ENCODE measurements at regions not wholly inside any gene's neighbourhood (a gene's known extent, or its start where the extent isn't known, plus 50 kb on each side); places are given as distances from the start of the nearest gene placed in this dataset.
"Not testable (repeated sequence)": the region's sequence is repeated elsewhere in the genome, so short reads cannot be mapped to it uniquely, and the experiment has no call there.

DNA sequence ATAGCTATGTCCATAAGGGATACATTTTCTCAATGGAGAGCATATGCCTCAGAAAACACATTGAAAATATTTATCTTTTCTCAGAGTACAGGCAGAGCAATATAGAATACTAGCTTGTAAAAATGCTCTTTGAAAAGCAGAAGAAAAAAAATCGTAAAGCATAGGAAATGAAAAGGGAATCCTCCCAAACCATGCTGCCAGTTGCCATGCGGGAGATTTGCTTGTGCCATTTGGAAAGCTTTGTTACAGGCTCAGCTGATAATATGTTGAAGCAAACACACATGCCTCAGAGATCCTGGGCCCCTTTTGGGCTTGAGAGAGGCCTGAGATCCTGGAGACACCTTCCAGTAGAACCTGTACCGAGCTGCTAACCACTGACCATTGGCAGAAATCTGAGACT, 697.1 kb downstream of the BCL11A start:
- DNase-seq: no peak

DNA sequence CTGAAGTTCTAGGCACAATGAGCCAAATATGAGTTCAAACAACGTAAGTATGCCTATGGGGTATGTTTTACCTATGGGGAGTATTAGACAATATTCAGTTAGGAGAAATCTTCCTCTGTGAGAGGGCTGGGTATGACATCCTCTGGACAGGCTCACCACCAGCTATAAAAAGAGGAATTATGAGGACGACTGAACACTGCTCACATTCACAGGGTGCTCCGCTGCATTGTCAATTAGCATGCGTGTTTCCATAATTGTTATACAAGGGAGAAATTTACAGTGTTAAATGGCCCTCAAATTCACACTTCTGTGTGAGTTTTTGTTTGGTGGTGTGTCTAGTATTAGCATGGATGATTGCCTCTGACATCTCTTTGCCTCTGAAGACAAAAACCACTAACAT, 700.4 kb downstream of the BCL11A start:
- no peak for DNase-seq

DNA sequence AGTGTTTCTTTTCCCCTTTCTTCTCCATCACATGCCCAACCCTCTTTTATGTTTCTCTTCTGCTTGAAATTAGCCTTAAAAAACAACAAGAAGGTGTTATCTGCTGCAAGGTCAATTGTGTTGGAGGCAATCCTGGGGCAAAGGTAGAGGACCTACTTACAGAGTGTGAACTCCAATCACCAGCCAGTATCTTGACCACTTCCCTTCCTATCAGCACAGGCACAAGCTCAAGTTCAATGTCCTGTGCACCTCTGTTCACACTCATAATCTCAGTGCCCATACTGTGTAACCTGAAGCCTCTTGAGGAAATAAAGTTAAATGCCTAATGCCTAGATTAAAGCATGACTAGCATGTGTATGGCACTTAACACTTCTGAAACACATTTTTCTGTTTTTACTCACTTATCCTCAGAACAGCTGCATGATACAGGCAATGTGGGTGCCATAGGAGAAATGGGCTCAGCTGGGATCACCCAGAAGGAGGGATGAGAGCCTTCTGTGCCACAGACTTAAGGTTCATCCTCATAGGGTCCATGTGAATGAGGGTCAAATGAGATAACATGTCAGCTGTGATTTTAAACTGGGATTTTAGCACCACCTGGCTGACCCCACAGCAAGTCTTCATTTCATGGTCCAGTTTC, 701.5 kb downstream of the BCL11A start:
- DNase-seq: no peak

DNA sequence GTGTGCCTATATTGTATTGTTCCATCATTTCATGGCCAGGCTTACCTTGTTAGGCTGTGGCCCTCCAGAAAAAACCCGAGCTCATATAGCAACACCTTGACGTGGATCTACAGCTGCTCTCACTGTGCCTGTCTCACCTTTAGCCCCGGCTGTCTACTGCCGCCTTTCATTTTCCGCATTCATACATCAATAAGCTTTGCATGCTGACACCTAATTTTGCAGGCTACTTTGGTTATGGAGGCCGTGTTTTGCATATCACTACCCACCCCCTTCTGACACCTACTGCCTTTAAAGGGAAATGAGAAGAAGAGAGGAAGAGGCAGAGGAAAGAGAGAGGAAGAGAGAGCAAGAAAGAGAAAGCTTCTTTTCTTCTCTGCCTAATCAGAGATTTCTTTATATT, 702.9 kb downstream of the BCL11A start:
- DNase-seq: no peak

DNA sequence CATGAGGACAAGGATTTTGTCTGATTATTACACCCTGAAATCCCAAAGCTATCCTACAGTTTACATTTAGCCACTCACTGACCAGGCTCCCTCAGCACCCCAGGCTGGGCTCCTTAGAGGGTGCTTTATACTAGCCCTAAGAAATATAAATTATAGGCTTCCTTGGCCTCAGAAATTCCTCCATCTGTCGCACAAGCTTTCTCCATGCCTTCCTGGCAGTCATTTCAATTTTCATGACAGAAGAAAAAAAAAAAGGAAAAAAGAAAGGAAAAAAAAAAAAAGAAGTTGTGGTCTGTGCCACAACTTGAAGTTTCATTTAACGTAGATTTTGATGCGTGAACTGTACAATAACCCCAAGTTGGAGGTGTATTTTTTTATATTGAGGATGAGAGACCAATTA, 719.5 kb downstream of the BCL11A start:
- no peak for DNase-seq

DNA sequence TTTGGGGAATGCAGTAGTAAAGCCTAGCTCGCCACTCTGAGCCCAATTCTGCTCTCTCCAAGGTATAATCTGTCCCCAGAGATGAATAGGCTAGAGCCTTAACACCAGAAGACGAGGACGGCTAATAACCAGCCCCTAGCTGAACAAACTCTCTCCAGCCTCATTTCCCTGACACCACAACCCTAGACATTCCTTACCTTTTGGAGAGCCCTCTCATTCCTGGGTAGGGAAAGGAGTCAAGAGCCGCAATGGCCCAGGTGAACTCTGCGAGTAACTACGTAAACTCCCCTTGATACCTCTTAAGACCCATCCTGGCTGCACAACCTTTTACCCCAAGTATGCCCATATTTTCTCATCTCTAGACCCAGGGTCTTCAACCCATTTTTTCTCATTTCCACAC, 722.9 kb downstream of the BCL11A start:
- DNase-seq: no peak

DNA sequence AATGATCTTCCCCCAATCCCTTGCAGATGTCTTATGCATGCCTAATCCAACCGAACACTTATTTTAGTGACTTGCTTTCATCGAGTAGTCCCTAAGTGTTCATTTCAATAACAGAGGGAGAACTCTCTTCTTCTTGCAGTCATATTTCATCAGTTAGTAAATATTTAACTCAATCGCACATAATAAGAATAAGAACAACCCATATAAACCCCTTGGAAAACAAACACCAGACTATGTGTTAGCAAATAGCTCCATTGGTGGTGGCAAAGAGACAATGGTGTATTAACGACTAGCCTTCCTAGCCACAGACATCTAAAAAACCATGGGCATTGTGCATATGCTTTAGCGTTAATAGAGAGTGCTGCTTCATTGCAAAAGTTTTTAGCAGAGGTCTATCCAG, 725.8 kb downstream of the BCL11A start:
- no peak for DNase-seq

DNA sequence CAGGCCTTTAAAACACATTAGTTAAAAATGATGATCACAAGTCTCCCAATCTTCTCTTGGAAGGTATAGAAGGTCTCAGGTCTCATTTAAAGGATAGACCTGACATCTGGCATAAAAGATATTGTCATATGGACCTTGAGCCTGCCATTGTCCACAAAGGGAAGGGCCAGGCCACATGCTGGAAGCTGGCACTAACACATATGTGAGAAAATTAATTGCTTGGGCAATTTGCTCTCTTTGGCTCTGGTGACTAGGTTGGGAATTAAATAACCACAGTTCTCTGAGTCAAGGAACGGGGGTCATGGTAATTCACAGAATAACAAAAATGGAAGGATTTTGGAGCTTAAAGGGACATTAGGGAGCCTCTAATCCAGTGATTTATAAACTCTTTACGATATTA, 727.3 kb downstream of the BCL11A start:
- no peak for DNase-seq

DNA sequence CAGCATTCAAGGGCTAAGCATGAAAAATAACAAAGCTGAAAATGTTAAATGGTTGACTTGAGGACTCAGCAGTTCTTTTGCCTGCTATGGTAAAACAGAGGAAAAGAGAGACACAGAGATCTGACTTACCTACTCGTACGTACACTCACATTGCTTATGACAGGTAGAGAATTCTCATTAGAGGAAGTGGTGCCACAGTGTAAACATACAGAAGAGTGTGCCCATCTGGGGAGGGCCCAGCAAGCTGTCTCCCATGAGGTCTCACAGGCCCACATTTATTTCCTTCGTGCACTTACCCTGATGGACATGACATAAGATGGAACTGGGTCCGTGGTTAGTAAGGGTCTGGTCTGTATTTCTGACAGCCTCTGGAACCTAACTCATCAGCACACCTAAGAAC, 729.1 kb downstream of the BCL11A start:
- DNase-seq: no peak

DNA sequence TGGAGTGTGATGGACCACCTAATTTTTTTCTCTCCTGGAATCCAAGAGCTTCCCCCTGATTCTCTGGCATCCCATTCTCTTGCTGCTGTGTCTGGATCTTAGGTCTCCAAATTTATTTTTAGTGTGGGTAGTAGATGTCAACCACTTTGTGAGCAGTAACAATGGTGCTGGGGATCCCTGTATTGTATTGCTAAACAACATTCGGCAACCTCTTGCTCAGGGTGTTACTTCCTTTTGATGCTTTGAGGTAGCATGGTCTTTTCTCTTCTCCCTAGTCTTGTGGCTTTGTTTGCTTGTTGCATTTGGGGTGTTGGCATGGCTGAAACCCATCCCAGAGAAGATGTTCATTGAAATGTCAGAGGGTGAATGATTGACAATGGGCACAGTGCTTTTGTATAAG, 737.4 kb downstream of the BCL11A start:
- no peak for DNase-seq

DNA sequence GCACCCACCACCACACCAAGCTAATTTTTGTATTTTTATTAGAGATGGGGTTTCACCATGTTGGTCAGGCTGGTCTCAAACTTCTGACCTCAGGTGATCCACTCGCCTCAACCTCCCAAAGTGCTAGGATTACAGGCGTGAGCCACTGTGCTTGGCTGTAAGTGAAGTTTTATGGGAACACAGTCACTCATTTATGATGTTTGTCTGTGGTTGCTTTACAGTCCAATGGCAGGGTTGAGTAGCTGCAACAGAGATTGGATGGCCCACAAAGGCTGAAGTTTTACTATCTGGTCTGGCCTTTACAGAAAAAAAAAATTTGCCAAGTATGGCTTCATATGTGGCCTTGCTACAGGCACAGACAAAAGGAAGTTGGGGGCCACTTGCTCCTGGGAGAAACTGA, 743.2 kb downstream of the BCL11A start:
- DNase-seq: not testable (repeated sequence)

DNA sequence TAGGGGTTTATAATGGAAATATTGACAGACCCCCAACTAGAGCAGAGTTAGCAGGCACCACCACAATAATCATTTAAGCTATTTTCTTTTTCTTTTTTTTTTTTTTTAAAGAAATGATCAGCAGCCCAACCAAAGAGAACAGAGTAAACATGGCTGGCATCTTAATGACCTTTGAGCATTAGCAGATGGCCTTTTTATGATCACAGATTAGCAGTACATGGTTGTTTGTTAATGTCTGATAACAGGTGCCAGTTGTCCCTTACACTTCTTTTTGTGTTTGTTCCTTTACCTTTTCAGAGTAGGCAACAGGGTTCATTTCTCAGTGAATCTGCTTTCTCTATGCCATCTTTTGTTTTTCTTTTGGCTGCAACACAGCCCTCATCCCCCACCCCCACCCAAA, 747.0 kb downstream of the BCL11A start:
- DNase-seq: no peak

DNA sequence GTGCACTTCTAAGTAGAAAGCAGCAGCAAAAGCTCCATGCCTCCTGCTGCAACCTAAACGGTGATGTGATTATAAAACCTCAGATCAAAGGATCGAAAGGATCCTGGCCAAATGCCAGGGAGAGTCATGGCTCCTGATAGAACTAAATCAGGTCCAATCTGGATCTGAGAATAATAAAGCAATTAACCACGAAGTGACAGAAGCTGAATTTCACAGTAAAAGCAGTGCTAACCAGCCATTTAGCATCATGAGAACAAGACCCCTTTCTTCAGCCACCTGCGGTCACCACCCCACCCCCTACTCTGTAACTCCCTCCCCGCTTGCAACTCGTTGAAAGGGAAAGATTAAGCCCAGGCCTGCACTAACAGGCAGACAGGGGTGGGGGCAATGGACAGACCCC, 748.7 kb downstream of the BCL11A start:
- no peak for DNase-seq

DNA sequence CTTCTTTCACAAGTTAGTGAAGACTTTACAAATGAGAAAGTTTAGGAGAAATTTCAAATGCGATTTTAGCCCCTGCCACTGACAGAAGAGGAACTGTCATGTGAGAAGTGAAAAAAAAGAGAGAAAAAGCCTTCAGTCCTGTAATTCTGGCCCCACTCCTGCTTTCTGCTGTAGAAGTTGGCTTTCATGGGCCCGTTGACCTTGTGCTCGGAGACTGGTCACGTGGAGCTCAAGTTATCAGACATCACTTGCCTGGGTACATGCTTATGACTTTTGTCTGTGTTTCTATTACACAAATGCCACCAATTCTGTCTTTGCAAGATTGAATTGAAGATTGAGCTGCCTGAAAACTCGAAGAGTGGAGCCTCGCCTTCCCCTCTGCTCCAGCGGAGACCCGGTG, 749.9 kb downstream of the BCL11A start:
- no peak for DNase-seq

DNA sequence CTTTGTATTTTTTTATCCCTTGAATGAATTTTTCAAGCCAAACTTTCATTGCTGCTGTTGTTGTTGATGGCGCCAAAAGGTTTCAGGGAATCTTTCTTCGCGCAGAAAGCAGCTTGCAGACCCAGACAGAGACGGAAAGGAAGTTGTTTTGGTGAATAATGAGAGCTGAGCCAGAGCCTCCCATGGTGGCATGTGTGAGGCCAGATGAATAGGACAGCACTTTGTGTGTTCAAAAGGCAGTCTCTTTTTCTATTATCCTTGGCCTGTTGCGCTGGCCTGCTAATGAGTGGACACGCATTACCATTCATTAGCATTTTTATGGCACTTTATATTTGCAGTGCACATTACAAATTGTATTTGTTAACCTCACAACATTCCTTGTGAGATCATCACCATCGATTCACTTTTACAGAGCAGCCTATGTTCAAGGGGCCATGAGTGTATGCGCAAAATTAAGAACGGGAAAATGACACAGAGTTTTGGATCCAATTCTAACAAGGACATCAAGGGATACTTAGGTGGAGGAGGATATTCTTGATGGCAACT, 754.7 kb downstream of the BCL11A start:
- no peak for DNase-seq

DNA sequence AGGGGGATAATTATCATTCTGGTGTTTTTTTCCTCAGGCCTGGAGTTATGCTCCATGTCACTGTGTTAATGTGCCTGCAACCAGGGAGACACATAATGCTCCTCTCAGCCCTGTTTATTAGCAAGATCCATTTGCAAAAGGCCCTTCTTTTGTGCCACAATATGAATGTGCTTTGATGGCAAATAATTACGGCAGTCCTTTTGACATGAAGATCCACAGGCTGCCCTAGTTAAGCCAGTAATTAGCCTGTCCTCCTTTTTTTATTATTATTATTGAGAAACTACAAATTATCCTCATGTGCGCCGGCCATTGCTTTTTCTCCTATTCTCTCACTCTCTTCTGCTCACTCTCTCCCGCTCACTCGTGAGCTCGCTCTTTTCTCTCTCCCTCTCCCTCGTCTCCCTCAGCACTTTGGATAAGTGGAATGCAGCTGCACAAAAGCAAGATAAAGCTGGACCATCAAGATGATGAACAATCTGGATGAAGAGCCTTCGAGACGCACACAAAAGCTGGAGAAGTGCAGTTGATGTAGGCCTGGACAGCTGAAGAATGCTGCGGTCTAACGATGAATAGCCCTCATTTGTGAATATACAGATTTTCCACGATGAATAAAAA, 762.3 kb downstream of the BCL11A start:
- DNase-seq: no peak

DNA sequence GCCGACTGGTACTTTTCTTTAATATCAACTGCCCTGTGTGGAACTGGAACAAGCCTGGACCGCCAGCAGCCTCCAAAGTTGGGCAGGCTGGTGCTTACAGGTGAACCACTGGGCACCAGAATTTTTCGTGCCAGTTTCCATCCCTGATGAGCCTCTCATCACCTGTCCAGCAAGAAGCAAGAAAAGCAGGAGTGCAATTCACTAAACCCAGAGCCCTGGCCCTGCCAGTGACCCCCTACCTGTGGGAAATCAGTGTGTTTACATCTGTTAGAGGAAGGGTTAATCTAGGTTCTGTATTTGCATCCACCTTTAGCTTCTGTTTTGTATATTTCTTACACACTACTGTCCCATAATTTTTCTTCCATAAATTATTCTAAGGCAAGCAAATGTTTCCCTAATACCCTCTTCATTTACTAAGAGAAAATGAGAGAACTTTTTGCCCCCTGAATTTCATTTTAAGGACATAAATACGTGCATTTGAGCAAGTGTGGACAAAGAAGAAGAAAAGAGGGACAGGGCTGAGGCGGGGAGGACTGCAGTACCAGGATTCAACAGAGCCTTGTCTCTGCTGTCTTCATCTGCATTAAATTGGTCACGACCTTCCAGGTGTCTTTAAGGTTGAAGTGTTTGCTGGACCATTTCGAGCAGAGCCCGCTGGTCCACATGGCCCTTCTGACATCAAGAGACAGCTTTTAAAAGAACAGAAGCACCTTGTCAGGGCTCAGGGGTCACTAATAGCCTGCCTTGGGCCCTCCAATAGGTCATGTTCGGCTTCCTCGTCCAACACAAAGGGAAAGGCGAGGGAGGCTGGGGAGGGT, 763.1 kb downstream of the BCL11A start:
- DNase-seq: no peak

DNA sequence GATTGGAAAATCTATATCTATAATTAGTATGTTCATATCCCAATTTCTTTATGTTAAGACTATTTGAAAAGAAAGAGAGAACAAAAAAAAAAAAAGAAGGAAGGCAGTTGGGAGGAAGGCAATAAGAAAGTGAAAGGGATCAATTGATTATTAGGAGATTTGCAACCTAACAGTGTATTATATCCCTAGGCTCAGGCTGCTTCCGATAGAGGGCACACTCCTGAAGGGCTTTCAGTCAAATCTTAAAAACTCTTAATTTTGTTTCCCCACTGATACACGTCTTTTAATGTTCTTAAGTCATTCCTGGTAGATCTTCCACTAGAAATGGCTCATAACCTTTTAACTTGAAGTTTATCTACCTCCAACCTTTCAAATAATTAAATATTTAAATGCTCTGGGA, 763.9 kb downstream of the BCL11A start:
- DNase-seq: no peak

DNA sequence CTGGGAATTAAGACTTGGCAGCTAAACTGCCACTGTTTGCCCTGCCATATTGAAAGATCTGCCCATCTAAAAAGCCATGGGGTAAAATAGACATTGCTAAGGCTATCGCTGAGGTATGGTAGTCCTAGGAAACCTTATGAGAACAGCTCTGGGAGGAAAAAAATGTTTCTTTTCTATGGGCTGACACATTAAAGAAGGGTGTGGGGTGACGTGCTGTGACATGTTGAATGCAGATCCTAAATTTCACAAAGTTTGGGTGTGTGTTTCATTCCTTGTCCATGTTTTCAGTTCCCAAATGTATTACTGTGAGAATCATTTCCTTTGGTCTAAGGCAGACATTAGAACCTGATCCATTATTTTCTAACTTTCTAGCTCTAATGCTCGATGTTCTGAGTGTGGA, 766.4 kb downstream of the BCL11A start:
- DNase-seq: no peak

DNA sequence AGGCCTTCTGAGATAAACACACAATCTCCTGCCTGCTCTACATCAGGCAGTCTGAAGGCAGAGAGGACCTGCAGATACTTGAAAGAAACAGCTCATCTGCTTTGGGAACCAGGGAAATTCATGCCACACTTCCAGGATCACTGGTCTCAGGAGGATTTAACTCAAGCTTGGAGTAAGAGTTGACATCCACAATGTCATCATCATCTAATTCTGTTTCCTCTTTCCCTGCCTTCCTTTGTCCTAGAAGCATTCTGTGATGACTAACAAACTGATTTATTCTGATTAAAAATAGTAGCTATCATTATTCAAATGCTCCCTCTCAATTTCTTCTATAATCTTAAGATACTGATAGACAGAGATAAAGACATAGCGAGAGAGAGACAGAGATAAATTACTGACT, 766.8 kb downstream of the BCL11A start:
- no peak for DNase-seq

DNA sequence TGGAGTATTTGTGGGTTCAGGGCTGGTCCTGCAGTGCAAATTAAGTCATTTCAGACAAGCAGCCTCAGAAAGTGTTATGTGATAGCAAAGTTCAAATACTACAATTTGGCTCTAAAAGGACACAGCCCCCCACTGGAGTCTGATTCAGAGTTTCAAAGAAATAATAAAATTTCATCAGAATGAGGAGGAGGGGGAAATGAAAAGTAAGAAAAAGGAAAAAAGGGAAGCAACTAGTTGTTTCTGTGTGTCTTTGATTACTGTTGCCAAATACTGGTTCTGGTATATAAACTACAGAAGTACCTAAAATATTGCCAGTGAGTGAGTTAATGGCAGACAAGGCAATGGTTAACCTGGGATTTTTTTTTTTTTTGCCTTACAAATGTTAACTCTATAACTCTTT, 773.9 kb downstream of the BCL11A start:
- DNase-seq: peak; percentile 56

DNA sequence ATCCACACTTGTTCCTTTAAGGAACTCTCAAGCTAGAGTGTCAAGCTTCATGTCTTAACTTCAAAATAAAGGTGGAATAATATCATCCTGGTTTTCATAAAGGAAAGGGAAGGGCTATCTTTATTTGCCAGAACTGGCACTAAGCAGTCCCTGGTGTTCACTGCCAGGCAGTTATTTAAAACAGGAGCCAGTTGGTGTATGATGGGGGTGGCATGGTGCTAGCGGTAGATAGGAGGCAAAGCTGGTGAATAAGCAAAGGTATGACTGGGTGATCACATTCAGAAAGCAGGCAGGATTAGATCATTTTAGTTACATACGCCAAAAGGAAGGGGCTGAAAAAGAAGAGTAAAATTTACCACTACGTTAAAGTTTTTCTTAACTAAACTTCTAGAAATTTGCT, 776.3 kb downstream of the BCL11A start:
- DNase-seq: no peak

DNA sequence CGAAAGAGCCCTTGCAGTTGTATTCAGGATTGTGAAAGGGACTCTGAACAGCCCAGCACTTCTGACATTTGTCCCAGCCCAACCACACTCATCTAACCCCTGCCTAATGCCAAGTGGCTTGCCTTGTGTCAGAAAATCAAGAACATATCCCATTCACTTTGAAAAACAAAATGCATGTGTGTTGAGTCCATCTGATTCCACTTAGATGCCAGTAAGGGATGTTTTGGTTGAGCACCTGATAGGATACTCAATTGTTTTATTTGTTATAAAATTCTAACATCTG, 776.8 kb downstream of the BCL11A start:
- DNase-seq: no peak

DNA sequence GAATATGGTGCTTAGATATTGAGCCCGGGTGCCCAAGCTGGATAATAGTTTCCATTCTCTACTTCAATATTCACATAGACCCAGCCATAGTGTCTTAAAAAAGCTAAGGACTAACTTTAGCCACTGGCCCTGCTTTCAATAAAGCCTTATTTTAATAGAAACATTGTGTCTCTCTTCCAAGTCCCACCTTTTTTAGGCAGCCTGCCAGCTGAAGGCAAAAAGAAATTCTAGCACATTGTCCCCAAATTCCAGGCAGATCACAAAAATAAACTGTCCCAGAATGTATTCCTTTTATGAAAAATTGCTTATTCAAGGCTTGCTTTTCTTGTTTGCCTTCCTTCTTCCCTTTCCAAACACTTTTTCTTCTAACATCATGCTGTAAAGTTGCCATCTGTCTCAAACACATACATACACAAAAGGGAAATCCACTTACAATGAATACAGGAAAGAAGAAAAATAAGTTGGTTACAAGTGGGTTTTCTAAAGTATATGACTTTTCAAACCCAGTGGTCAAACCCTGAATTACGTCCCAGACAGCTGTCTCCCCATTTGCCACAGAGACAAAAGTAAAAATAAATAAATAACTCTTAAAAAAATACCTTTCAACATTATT, 778.5 kb downstream of the BCL11A start:
- DNase-seq: no peak
